AG20443 (cell line): ENCODE measurements at regions not wholly inside any gene's neighbourhood (a gene's known extent, or its start where the extent isn't known, plus 50 kb on each side); places are given as distances from the start of the nearest gene placed in this dataset.
"Not testable (repeated sequence)": the region's sequence is repeated elsewhere in the genome, so short reads cannot be mapped to it uniquely, and the experiment has no call there.

Source experiments
- DNase-seq: peaks from one replicate; pipeline ENCODE4 v3.0.0; 2012; ENCODE audit warnings: low spot score, mixed read lengths

DNA sequence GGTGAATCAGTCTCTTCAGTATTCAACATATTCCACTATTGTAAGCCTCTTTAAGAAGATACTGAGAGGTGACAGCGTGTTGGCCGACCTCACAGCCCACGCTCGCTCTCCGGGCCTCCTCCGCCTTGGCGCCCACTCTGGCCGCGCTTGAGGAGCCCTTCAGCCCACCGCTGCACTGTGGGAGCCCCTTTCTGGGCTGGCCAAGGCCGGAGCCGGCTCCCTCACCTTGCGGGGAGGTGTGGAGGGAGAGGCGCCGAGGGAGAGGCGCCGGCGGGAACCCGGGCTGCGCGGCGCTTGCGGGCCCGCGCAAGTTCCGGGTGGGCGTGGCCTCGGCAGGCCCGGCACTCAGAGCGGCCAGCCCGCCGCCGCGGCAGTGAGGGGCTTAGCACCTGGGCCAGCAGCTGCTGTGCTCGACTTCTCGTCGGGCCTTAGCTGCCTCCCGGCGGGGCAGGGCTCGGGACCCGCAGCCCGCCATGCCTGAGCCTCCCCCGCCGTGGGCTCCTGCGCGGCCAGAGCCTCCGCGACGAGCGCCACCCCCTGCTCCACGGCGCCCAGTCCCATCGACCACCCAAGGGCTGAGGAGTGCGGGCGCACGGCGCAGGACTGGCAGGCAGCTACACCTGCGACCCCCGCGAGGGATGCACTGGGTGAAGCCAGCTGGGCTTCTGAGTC, 306.4 kb downstream of the SEMA3D start:
- DNase-seq = not testable (repeated sequence)

DNA sequence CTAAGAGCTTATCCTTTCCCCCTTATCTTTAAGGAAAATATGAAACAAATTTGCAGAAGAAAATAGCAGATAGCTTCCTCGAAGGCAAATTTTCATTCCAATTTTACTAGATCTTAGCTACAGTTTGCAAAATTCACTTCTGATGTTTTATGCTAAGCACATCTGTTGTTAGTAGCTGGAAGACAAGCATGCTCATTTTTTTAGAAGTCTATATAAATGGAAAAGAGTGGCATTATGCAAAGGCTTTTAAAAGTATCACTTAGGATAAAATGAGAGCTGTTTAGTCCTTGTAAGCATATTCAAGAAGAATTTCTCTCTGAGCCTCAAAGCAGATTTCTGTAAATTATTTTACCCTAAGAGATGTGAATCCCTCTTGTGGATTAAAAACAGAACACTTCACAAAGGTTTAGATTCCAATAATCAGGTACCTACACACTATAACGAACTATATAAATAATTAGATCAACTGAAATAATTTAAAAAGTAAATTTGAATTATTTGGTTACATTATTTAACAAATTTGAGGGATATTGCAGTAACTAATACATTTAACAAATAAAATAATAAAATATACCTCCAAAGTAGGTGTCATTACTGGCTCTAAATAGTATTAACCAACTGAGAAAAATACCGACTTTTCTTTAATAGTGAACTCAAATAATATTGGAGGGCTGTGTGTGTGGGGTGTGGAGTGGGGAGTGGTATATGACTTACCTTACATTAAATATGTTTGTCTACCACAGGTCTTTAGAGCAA, 307.1 kb downstream of the SEMA3D start:
- DNase-seq = no peak

DNA sequence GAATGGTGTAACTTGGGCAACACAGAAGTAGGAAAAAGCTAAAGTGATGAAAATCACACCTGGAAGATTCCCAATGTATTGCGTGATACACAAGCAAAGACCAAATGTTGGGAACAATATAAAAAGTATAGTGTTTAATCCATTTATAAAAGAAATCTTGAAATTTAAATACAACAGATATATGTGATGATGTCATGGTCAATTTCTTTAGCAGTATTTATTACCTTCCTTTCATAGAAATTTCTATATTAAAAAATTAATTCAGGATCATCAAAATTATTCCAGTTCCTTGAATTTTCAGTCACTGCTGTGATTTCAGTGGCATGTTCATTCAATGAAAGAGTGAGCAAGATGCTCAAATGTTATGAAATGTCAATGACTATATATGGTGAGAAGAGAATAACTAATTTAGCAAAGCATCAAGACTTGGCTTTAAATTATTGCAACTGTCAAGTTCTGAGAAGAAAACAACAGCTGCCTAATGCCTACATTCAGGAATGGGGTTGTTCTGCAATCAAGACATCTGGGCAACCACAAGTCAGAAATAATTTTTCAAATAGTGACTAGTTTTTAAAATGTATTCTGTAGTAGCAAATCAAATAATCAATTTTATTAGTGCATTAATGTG, 308.8 kb downstream of the SEMA3D start:
- no peak for DNase-seq

DNA sequence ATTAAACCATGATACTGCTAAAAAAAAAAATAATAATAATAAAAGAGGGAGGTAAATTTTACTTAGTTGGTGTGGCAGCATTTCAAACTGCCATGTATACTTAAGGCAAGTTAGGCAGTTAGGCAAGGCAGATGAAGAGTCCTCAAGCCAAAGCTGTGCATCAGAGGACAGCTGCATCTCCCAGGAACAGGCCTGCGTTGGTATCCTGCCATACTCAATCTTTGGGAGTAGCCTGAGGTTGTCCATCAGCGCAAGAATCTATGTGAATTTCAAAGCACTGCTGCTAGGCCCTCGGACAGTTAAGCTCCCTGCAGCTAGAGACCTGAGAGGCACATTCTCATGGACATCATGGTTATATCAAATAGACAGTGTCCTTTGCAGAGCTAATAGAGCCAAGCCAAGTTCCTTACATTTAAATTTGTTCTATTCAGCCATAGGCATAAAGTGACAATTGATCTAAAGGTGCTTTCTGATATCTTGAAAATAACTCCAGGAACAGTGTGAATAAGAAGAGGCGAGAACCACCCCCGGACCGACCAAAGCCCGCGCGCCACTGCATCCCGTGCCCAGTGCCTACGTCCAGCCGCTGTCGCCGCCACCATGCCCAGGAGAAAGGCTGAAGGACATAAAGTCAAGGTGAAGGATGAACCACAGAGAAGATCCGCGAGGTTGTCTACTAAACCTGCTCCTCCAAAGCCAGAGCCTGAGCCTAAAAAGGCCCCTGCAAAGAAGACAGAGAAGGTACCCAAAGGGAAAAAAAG, 310.6 kb downstream of the SEMA3D start:
- no peak for DNase-seq

DNA sequence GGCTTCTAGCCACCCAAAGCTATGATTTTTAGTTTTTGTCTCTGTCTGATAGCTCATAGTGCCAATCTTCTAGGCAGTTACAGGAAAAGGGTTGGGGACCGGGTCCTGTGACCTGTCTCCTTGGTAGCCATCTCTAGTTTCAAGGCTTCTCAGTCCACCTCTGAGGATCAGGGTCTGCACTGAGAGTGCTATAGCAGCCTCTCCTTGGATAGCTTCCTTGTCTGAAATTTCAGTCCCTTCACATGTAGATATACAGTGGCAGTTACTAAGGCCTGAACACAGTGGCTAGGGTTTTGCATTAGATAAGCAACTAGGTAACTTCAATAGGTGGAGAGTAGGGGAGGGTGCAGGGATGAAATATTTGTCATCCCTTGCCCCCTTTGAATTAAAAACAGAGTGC, 321.3 kb downstream of the SEMA3D start:
- DNase-seq = no peak

DNA sequence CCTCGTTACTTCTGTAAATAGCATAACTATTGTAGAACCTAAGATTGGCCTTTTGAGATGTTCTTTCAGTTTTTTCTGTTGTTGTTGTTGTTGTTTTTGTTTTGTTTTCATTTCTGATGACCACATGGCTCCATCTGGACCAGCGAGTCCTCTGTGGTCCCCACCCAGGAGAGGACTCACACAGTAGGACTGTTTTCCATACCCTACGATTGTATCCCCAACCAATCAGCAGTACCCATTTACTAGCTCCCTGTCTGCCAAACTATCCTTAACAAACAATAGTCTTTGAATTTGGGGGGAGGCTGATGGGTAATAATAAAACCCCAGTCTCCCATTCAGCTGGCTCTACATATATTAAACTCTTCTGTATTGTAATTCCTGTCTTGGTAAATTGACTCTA, 329.5 kb downstream of the SEMA3D start:
- DNase-seq = no peak

DNA sequence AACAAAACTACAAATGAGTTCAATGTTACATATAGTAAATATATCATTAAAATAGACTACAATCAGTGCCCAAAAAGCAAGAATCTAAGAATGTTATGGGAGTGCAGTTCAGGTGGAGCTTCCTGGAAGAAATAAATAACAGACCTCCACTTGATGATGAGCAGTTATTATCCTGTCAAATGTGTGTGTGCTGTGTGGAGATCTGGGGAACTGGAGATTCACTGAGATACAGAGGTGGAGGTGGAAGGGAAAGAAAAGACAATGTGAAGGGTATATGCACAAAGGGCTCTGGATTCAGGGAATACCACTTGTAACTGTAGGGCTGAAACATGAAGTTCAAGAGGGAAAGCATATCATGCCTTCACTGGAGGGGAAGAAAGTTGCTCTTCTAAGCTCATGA, 331.1 kb downstream of the SEMA3D start:
- DNase-seq = no peak

DNA sequence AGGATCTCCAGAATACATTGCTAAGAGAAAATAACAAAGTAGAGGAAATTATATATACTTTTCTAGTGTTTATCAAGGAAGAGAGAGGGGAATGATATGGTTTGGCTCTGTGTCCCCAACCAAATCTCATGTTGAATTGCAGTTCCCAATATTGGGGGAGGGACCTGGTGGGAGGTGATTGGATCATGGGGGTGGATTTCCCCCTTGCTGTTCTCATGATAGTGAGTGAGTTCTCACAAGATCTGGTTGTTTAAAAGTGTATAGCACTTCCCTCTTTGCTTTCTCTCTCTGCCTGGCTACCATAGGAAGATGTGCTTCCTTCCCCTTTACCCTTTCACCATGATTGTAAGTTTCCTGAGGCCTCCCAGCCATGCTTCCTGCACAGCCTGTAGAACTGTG, 337.9 kb downstream of the SEMA3D start:
- not testable (repeated sequence) for DNase-seq

DNA sequence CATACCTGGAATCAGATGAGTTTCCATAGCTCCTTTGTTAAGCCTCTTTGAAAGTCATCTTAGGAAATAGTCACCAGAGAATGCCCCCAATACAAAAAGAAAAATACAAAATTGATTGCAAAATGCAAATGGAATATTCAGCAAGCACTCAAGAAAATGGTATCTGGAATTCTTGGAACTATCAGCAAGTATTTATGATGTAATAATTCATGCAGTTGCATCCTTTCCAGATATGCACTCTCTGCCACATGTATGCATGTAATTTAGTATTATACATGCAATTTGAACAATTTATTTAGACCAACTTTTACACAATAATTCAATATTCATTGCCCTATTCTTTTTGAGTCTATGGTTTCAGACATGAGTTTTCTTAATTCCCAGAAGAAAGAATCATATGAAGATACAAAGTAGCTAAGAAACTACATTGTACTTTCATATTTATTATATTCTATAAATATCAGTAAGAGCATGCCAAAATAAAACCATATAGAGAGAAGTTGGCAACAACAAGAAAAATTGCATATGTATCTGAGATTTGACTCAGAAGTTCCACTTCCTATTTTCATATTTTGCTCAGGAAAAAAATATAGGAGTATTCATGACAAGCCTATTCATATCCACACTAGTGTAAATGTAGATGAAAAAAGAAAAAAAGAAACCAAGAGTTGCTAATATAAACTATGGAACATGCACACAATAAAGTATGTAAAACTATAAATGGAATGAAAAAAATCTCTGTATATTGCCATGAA, 338.5 kb downstream of the SEMA3D start:
- DNase-seq = no peak

DNA sequence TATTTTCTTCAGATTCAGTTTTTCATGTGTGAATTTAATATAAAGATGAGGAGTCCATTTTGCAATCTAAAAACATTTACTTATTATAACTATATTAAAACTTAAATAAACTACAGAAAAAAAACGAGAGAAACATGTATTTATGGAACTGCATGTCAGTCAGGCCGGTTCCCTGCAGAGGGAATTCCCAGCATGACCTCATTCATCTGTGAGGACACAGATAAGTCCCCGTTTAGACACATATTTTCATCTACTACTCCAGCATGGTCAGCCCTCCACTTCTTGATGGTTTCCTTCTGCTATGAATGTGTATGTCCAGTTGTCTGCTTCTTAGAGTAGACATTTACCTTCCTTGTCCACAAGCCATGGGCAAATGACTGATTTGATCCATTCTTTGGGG, 339.1 kb downstream of the SEMA3D start:
- no peak for DNase-seq

DNA sequence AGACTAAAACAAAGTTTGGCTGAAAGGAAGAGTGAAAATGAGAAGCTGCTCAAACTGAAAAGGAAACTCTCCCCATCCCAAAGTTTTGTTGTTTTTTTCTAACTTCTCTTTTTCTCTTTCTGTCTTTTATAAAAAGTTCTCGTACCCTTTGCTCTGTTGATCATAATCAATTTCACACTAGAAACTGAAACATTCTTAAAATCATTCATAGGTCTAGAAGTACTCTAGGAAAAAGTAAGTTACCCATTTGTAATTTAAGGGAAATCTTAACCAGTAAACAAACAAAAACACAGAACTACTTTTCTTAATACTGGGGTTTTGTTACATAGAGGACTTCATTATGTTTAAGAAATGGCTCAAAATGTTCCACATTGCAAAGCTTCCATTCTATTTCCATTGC, 339.8 kb downstream of the SEMA3D start:
- no peak for DNase-seq

DNA sequence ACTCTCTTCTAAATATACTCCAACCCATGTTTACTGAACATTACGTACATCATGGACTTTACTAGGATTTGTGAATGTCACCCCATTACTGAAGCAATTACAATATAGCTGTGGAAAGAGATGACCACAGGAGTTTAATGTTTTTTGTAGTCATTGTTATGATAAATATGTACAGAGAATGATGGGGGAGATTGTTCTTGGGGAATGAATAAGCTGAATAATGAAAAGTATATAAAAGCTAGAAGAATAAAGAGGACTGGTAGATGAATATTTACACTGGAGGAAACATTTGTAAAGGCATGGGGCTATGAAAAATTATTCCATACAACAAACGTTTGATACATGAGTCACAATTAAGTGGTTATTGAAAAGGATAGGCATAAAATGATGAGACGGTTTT, 340.9 kb downstream of the SEMA3D start:
- DNase-seq = no peak

DNA sequence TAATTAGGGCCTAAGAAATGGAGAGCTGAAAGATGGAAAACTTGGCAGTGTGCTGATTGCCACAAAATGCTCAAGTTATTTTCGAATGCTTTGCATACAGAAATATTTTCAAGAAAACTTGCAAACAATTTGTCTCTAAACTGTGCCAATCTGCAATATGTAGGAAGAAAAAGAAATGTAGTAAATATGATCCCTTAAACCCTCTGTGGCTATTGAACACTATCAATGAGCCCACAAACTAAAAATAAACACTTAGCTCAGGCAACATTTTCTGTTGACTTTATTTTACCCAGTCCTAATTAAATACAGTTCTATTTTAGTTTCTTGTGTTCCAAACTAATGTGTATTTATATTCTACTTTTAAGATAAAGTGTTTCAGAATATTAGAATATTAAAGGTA, 342.1 kb downstream of the SEMA3D start:
- DNase-seq = no peak

DNA sequence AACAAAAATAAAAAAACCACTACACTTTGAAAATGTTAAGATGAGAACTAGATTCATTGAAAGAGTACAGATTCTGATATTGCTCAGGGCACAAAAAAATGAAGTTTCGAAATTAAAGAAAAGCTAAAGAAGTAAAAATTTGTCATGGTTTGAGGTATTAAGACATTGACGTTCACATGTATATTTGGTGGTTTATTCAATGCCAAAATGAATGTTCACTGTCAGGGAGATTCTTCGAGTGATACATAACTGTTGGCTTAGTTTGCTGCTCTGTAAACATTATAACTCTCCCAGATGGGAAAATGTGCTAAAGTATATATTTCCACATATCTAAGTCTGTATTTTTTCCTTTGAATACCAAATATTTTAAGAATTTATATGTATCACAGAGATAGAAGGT, 345.0 kb downstream of the SEMA3D start:
- peak; percentile 12 for DNase-seq

DNA sequence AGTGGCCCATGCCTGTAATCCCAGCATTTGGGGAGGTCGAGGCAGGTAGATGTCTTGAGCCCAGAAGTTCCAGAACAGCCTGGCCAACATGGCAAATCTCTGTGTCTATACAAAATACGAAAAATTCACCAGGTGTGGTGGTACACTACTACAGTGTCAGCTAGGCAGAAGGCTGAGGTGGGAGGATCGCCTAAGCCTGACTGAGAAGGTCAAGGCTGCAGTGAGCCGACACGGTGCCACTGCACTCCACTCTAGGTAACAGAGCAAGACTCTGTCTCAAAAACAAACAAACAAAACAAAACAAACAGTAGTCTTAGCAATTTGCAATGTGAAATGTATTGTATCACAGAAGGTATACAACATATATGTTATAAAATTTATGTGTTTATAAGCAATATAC, 348.0 kb downstream of the SEMA3D start:
- DNase-seq = no peak

DNA sequence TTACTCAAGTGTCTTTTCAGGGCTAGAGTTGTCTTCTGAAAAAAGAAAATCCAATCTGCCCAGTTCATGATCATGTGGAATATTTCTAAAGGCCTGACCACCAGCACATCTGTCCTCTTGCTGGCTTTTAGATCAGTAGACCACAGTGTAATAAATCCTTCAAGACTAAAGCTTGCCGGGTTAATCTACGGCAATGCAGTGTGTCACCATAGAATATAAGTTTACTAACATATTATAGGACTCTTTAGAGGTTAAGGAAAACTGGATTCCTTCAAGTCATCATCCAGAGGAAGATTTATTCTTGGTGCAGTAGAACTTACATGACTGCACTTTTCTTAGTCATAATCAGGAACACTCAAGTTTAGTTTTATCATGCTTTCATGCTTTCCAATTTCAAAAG, 349.5 kb downstream of the SEMA3D start:
- no peak for DNase-seq

DNA sequence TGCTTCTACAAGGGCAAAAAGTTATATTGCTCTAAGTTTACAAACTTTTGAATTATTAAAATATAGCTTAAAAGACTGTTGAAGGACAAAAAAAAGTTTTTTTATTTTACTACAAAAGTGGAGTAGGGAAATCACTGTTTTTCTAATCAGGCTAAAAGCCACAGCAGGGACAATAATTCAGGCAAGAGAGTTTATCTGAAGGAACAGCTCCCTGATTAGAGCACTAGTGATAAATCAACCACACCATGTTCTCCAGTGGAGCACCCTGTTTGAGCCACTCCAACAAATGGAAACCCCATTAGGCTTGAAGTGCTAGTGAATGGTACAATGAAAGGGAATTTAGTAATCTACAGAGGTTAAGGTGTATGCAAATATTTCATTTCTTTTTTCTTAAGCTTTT, 357.1 kb downstream of the SEMA3D start:
- DNase-seq = no peak

DNA sequence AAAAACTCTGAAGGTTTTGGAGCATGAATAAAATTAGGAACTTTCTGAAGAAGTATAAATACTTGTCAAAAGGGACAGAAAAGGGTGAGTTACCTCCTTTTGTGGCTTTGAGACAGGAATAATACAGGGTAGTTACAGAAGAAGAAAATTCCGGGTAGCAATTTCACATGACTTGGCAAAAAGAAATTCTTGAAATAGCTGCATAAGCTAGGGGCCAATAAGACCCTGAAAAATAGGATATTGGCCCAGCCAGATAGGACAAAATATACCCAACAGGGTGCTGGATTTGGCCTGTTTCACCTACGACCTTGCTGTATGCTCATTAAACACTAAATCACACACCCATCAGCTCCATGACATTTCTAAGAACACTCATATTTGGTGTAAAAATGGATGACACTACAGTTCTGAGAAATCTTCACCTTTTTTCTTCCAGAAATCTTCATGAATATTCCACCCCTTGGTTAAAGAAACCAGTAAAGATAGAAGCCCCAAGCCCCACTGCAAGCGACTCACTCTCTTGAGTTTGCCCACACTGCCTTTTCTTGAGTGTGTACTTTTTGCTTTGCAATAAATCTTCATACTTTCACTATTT, 362.7 kb downstream of the SEMA3D start:
- no peak for DNase-seq

DNA sequence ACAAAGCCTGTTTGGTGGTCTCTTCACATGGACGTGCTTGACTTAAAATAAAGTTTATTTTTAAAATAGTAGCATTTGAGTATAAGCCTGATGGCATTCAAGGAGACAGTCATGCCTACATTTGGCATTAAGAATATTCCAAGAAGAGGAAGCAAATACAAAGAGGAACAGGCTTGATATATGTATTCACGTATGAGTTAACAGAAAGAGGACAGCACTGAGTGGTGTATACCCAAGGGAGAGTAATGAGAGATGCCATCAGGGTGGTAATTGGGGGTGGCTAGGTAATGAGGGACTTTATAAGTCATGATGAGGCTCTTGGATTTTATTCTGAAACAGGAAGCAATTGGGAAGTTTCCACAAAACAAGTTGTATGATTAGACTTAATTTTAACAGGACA, 363.3 kb downstream of the SEMA3D start:
- no peak for DNase-seq

DNA sequence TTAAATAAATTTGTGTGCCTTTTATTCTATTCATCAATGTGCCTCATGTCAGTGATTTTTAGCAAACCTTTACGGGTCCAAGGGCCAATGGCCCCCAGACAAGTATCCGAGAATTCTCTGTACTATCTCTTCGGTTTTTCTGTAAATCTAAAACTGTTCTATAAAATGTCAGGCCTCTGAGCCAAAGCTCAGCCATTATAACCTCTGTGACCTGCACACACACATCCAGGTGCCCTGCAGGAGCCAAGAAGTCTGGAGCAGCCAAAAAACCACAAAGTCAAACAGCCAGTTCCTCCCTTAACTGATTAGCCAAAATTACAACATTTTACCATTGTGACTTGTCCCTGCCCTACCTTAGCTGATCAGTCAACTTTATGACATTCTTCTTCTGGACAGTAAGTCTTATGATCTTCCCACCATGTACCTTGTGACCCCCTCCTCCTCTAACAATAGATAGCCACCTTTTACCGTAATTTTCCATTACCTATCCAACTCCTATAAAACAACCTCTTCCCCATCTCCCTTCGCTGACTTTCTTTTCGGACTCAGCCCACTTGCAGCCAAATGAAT, 363.8 kb downstream of the SEMA3D start:
- DNase-seq = no peak
